ENCODE measurements at regions not wholly inside any gene's neighbourhood (a gene's known extent, or its start where the extent isn't known, plus 50 kb on each side); places are given as distances from the start of the nearest gene placed in this dataset.

DNA sequence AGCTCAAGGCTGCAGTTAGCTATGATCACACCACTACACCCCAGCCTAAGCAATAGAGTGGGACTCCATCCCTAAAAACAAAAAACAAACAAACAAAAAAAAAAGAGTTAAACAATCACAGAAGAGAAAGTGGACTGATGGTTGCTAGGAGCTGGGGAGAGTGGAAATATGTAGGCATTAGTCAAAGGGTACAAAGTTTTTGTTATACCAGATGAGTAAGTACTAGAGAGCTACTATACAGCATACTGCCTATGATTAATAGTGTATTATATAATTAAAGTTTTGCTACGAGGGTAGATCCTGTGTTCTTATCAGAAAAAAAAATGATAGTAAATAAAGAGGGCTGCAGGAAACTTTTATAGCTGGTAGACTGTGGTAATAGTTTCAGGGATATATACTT lies 538.6 kb downstream of the ELAVL2 start:
- Histone ChIP-seq H3K4me1 (ENCODE audit: control insufficient read depth, extremely low read depth, insufficient read depth, low read length) (no peaks in the 10 kb centered on the region), H3K9me1 (ENCODE audit: control insufficient read depth, extremely low read depth, insufficient read depth, low read length) (no peaks in the 10 kb centered on the region), H3K9ac (ENCODE audit: control insufficient read depth, extremely low read depth, insufficient read depth, low read length) (no peak overlapping the region), H3K36me3 (ENCODE audit: control insufficient read depth in 2 of 2, extremely low read depth in 1 of 2, insufficient read depth in 2 of 2, low read length in 2 of 2) (no peaks in the 10 kb centered on the region), H3K79me2 (ENCODE audit: control insufficient read depth, insufficient read depth, low read length) (no peaks in the 10 kb centered on the region), H2AFZ (ENCODE audit: control insufficient read depth, low read length) (no peak overlapping the region), H3K4me2 (ENCODE audit: control insufficient read depth, extremely low read depth, insufficient read depth, low read depth, low read length) (no peak overlapping the region), H3K27me3 (ENCODE audit: control insufficient read depth, extremely low read depth, insufficient read depth, low read length) (no peaks in the 10 kb centered on the region), H4K20me1 (ENCODE audit: control insufficient read depth, extremely low read depth, insufficient read depth, low read length) (no peaks in the 10 kb centered on the region), H3K9me3 (ENCODE audit: control insufficient read depth, low read depth, low read length) (no peaks in the 10 kb centered on the region), H3K27ac (ENCODE audit: control insufficient read depth, insufficient read depth, low read length) (no peak overlapping the region), H3K4me3 (ENCODE audit: control insufficient read depth in 2 of 3, extremely low read depth in 1 of 3, insufficient read depth in 2 of 3, low read depth in 1 of 3, low read length in 3 of 3) (no peak overlapping the region)
- DNase-seq (ENCODE audit: low read depth, low spot score) (no peak), FAIRE-seq (no peak)
- dilution Hi-C loops (cut with MboI; ENCODE audit: extremely low pct_ligation_motif_present, low sequenced_read_pairs), result no loop called here
- TF ChIP-seq EZH2 (IDR thresholded peaks at IDR 0.05; ENCODE audit: low read length), result no peak
- TF ChIP-seq, protein P1, sequence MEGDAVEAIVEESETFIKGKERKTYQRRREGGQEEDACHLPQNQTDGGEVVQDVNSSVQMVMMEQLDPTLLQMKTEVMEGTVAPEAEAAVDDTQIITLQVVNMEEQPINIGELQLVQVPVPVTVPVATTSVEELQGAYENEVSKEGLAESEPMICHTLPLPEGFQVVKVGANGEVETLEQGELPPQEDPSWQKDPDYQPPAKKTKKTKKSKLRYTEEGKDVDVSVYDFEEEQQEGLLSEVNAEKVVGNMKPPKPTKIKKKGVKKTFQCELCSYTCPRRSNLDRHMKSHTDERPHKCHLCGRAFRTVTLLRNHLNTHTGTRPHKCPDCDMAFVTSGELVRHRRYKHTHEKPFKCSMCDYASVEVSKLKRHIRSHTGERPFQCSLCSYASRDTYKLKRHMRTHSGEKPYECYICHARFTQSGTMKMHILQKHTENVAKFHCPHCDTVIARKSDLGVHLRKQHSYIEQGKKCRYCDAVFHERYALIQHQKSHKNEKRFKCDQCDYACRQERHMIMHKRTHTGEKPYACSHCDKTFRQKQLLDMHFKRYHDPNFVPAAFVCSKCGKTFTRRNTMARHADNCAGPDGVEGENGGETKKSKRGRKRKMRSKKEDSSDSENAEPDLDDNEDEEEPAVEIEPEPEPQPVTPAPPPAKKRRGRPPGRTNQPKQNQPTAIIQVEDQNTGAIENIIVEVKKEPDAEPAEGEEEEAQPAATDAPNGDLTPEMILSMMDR (optimal IDR thresholded peaks at IDR 0.05 in 1 of 3, IDR thresholded peaks at IDR 0.05 in 1 of 3, conservative IDR thresholded peaks at IDR 0.05 in 1 of 3; ENCODE audit: extremely low read depth in 1 of 3, insufficient read depth in 2 of 3, low read length in 3 of 3), result no peak

DNA sequence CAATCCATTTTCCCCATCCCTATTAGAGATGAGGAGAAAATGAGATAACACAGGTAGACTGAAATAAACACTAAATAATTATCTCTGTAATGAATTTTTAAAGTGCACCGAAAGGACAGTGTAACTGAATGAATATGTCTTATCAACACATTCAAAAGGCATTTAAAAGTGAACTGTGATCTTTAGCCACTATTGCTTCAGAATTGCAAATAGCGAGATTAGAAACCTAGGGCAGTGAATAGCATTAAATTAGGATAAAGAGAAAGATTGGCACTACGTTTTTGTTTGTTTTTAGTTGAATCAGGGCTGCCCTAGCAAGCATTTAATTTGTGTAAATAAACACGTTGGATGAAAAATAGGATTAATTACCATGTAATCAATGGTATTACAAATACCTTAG lies 537.5 kb downstream of the ELAVL2 start:
- Histone ChIP-seq H3K9ac (ENCODE audit: control insufficient read depth, extremely low read depth, insufficient read depth, low read length) (no peak overlapping the region), H2AFZ (ENCODE audit: control insufficient read depth, low read length) (no peak overlapping the region), H3K79me2 (ENCODE audit: control insufficient read depth, insufficient read depth, low read length) (no peaks in the 10 kb centered on the region), H3K27me3 (ENCODE audit: control insufficient read depth, extremely low read depth, insufficient read depth, low read length) (no peaks in the 10 kb centered on the region), H3K4me2 (ENCODE audit: control insufficient read depth, extremely low read depth, insufficient read depth, low read depth, low read length) (no peak overlapping the region), H3K9me1 (ENCODE audit: control insufficient read depth, extremely low read depth, insufficient read depth, low read length) (no peaks in the 10 kb centered on the region), H3K36me3 (ENCODE audit: control insufficient read depth in 2 of 2, extremely low read depth in 1 of 2, insufficient read depth in 2 of 2, low read length in 2 of 2) (no peaks in the 10 kb centered on the region), H4K20me1 (ENCODE audit: control insufficient read depth, extremely low read depth, insufficient read depth, low read length) (no peaks in the 10 kb centered on the region), H3K4me1 (ENCODE audit: control insufficient read depth, extremely low read depth, insufficient read depth, low read length) (no peaks in the 10 kb centered on the region), H3K4me3 (ENCODE audit: control insufficient read depth in 2 of 3, extremely low read depth in 1 of 3, insufficient read depth in 2 of 3, low read depth in 1 of 3, low read length in 3 of 3) (no peak overlapping the region), H3K9me3 (ENCODE audit: control insufficient read depth, low read depth, low read length) (no peaks in the 10 kb centered on the region), H3K27ac (ENCODE audit: control insufficient read depth, insufficient read depth, low read length) (no peak overlapping the region)
- TF ChIP-seq, protein P1 (optimal IDR thresholded peaks at IDR 0.05 in 1 of 3, IDR thresholded peaks at IDR 0.05 in 1 of 3, conservative IDR thresholded peaks at IDR 0.05 in 1 of 3; ENCODE audit: extremely low read depth in 1 of 3, insufficient read depth in 2 of 3, low read length in 3 of 3), result no peak
- no peak for TF ChIP-seq EZH2 (IDR thresholded peaks at IDR 0.05; ENCODE audit: low read length)
- dilution Hi-C loops (cut with MboI; ENCODE audit: extremely low pct_ligation_motif_present, low sequenced_read_pairs), result no loop called here
- DNase-seq (ENCODE audit: low read depth, low spot score) (no peak), FAIRE-seq (no peak)
